Erythroblast (primary cell): ENCODE measurements at regions not wholly inside any gene's neighbourhood (a gene's known extent, or its start where the extent isn't known, plus 50 kb on each side); places are given as distances from the start of the nearest gene placed in this dataset.

Experiments
- GATA1 ChIP-seq: IDR thresholded peaks from 2 replicates; pipeline ENCODE4 v1.6.1; 2011; ENCODE audit warnings: low read depth, mild to moderate bottlenecking, control low read depth, low read length, moderate library complexity
- POLR2A ChIP-seq: IDR thresholded peaks from 2 replicates; pipeline ENCODE4 v1.6.1; 2011; ENCODE audit warnings: mild to moderate bottlenecking, low read length

GRCh38 chr3:178271740-178272387 is 264.4 kb upstream of the KCNMB2 start:
- TF ChIP-seq POLR2A = no peak
- TF ChIP-seq GATA1 = no peak
